SU-DHL-6 (cell line): ENCODE measurements at regions not wholly inside any gene's neighbourhood (a gene's known extent, or its start where the extent isn't known, plus 50 kb on each side); places are given as distances from the start of the nearest gene placed in this dataset.

Experiments used
- H2AFZ ChIP-seq: fragments of 200-600 bp; sonication (generic); 2 replicates; pipeline ENCODE4 v1.6.1; 2014; ENCODE audit warnings: low read depth, mild to moderate bottlenecking, moderate library complexity, mixed read lengths, antibody characterized with exemption, low read length; ENCODE audit not compliant: severe bottlenecking
- H3F3A ChIP-seq: fragments of 200-600 bp; shearing (Covaris generic); 2 replicates; pipeline ENCODE4 v1.6.0; 2016; ENCODE audit warnings: antibody characterized with exemption, mild to moderate bottlenecking; ENCODE audit not compliant: insufficient read depth
- H3K27ac ChIP-seq: fragments of 200-600 bp; sonication (generic); 2 replicates; pipeline ENCODE4 v1.5.1; 2016; ENCODE audit warnings: low read depth, mild to moderate bottlenecking, low read length, moderate library complexity, mixed read lengths
- H3K27me3 ChIP-seq: fragments of 200-600 bp; sonication (generic), shearing (Covaris generic); 2 replicates; pipeline ENCODE4 v1.6.0; 2014; ENCODE audit warnings: mild to moderate bottlenecking, low read length
- H3K36me3 ChIP-seq: fragments of 200-600 bp; sonication (generic); 2 replicates; pipeline ENCODE4 v1.6.1; 2014; ENCODE audit warnings: mild to moderate bottlenecking, low read length, mixed read lengths
- H3K4me2 ChIP-seq: fragments of 300-600, 200-600 bp; shearing (Covaris generic), sonication (generic); 2 replicates; pipeline ENCODE4 v1.6.0; 2014; ENCODE audit warnings: low read length, low read depth, mild to moderate bottlenecking; ENCODE audit not compliant: poor library complexity, severe bottlenecking
- H3K4me3 ChIP-seq: fragments of 200-600 bp; sonication (generic); 2 replicates; pipeline ENCODE4 v1.5.1; 2014; ENCODE audit warnings: antibody characterized with exemption, low read length, mild to moderate bottlenecking, mixed read lengths; ENCODE audit not compliant: insufficient read depth, poor library complexity, severe bottlenecking
- H3K79me2 ChIP-seq: fragments of 200-600 bp; sonication (generic); 2 replicates; pipeline ENCODE4 v1.6.1; 2014; ENCODE audit warnings: mild to moderate bottlenecking, low read length, moderate library complexity; ENCODE audit not compliant: insufficient read depth
- H3K9ac ChIP-seq: fragments of 200-600 bp; sonication (generic); 2 replicates; pipeline ENCODE4 v1.7.0; 2014; ENCODE audit warnings: mild to moderate bottlenecking, low read length
- H3K9me2 ChIP-seq: fragments of 200-600 bp; sonication (generic); replicated peaks from 2 replicates; pipeline ENCODE4 v1.6.1; 2014; ENCODE audit warnings: low read length; ENCODE audit not compliant: insufficient read depth
- H3K9me3 ChIP-seq: fragments of 200-600 bp; sonication (generic); 2 replicates; pipeline ENCODE4 v1.6.1; 2014; ENCODE audit warnings: low read length, mixed read lengths; ENCODE audit not compliant: insufficient read depth
- H4K20me1 ChIP-seq: fragments of 200-600 bp; sonication (generic); 2 replicates; pipeline ENCODE4 v1.6.1; 2014; ENCODE audit warnings: low read depth, mild to moderate bottlenecking, antibody characterized with exemption, low read length, moderate library complexity, mixed read lengths
- CTCF ChIP-seq: fragments of 200-600 bp; sonication (generic); IDR thresholded peaks from one replicate; pipeline ENCODE4 v1.5.1; 2017; ENCODE audit warnings: antibody characterized with exemption, mild to moderate bottlenecking, low read length, moderate library complexity; ENCODE audit not compliant: insufficient read depth, poor library complexity, severe bottlenecking
- EZH2phosphoT487 ChIP-seq: fragments of 200-600 bp; sonication (generic), shearing (Covaris generic); conservative IDR thresholded peaks from 2 replicates; pipeline ENCODE4 v1.6.1; 2018; ENCODE audit warnings: mild to moderate bottlenecking, antibody characterized with exemption, low read length, moderate library complexity, mixed read lengths

GRCh38 chr10:128339753-128340152, 213.5 kb upstream of the MKI67 start:
- Histone ChIP-seq H3K9me3 (no peaks in the 10 kb centered on the region), H3K36me3 (no peaks in the 10 kb centered on the region), H3K4me3 (no peak overlapping the region), H4K20me1 (no peaks in the 10 kb centered on the region), H3K79me2 (no peaks in the 10 kb centered on the region), H3K27me3 (no peaks in the 10 kb centered on the region), H3K4me2 (no peak overlapping the region), H2AFZ (no peak overlapping the region), H3F3A (no peaks in the 10 kb centered on the region), H3K27ac (no peak overlapping the region), H3K9me2 (no peaks in the 10 kb centered on the region), H3K9ac (no peak overlapping the region)
- TF ChIP-seq CTCF (no peak), EZH2phosphoT487 (no peak)

DNA sequence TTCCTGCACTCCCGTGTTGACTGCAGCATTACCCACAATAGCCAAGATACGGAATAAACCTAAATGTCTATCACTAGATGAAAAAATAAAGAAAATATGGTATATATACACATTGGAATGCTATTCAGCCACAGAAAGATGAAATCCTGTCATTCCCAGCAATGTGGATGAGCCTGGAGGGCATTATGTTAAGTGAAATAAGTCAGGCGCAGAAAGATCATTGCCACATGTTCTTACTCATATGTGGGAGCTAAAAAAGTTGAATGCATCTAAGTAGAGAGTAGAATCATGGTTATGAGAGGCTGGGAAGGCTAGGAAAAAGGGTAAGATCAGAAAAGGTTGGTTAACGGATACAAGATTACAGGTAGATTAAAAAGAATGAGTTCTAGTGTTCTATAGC, 219.1 kb upstream of the MKI67 start:
- TF ChIP-seq EZH2phosphoT487 (no peak), CTCF (no peak)
- Histone ChIP-seq H3F3A (no peaks in the 10 kb centered on the region), H3K4me2 (no peak overlapping the region)

GRCh38 chr10:128360783-128361182, 234.6 kb upstream of the MKI67 start:
- TF ChIP-seq EZH2phosphoT487 = no peak
- no peak for TF ChIP-seq CTCF
- Histone ChIP-seq H3K27ac (no peak overlapping the region), H3K4me2 (no peak overlapping the region), H3K9me3 (no peaks in the 10 kb centered on the region), H3K4me3 (no peak overlapping the region), H3K36me3 (no peaks in the 10 kb centered on the region), H2AFZ (no peak overlapping the region), H4K20me1 (no peaks in the 10 kb centered on the region), H3K27me3 (no peaks in the 10 kb centered on the region), H3K9ac (no peak overlapping the region), H3K9me2 (no peaks in the 10 kb centered on the region), H3F3A (no peaks in the 10 kb centered on the region), H3K79me2 (no peaks in the 10 kb centered on the region)

More for the DNA sequence above, 219.1 kb upstream of the MKI67 start:
- H3K9ac ChIP-seq = no peak overlapping the region
- H3K9me2 ChIP-seq = no peaks in the 10 kb centered on the region
- no peak overlapping the region for H3K4me3 ChIP-seq
- H3K27me3 ChIP-seq = no peaks in the 10 kb centered on the region
- H3K36me3 ChIP-seq = no peaks in the 10 kb centered on the region
- no peaks in the 10 kb centered on the region for H4K20me1 ChIP-seq
- H3K9me3 ChIP-seq = no peaks in the 10 kb centered on the region
- no peak overlapping the region for H3K27ac ChIP-seq
- H2AFZ ChIP-seq = no peak overlapping the region
- H3K79me2 ChIP-seq = no peaks in the 10 kb centered on the region
